ENCODE measurements at regions not wholly inside any gene's neighbourhood (a gene's known extent, or its start where the extent isn't known, plus 50 kb on each side); places are given as distances from the start of the nearest gene placed in this dataset.

- TF ChIP-seq CTCF (IDR thresholded peaks at IDR 0.05) (no peak), POLR2A (IDR thresholded peaks at IDR 0.05) (no peak)
These were observed 219.9 kb downstream of the BCOR start for GRCh38 chrX:39877905-39878304.
